OCI-LY7 (cell line): ENCODE measurements at regions not wholly inside any gene's neighbourhood (a gene's known extent, or its start where the extent isn't known, plus 50 kb on each side); places are given as distances from the start of the nearest gene placed in this dataset.

ENCODE experiments used
- BruUV-seq: library from RNA; stranded (reverse); fragments of 400-500 nt; replicated peaks from 2 replicates; lab custom pipeline; 2021; lab: Mats Ljungman, UMichigan
- CTCF ChIA-PET: fragments of 300-600 bp; sonication (Branson Sonifier 250); formaldehyde crosslinking; loops from one replicate; lab custom pipeline; 2022; ENCODE audit warnings: antibody characterized with exemption; ENCODE audit not compliant: unreplicated experiment; lab: Charles Lee
- POLR2A ChIA-PET: fragments of 300-600 bp; sonication (Branson Sonifier 250); formaldehyde crosslinking; loops from one replicate; lab custom pipeline; 2022; ENCODE audit warnings: antibody characterized with exemption; lab: Charles Lee
- DNase-seq: peaks from one replicate; pipeline ENCODE4 v3.0.0-alpha.2; 2015; ENCODE audit warnings: low spot score
- H2AFZ ChIP-seq: fragments of 200-600 bp; sonication (generic), shearing (Covaris generic); 2 replicates; pipeline ENCODE4 v1.6.1; 2014; ENCODE audit warnings: mild to moderate bottlenecking, antibody characterized with exemption, low read length, moderate library complexity
- H3K27ac ChIP-seq: fragments of 200-600 bp; sonication (generic); 2 replicates; pipeline ENCODE4 v1.5.1; 2014; ENCODE audit warnings: mixed run types, low read depth, mild to moderate bottlenecking, moderate library complexity, low read length, inconsistent platforms; ENCODE audit not compliant: poor library complexity, severe bottlenecking
- H3K36me3 ChIP-seq: fragments of 200-600 bp; sonication (generic); 2 replicates; pipeline ENCODE4 v1.6.1; 2014; ENCODE audit warnings: mild to moderate bottlenecking, antibody characterized with exemption, low read length, moderate library complexity, mixed read lengths; ENCODE audit not compliant: insufficient read depth
- H3K4me1 ChIP-seq: fragments of 200-600 bp; sonication (generic); 2 replicates; pipeline ENCODE4 v1.5.1; 2014; ENCODE audit warnings: mild to moderate bottlenecking, low read length; ENCODE audit not compliant: insufficient read depth, poor library complexity, severe bottlenecking
- H3K4me2 ChIP-seq: fragments of 200-600 bp; sonication (generic); 2 replicates; pipeline ENCODE4 v1.6.1; 2014; ENCODE audit warnings: mild to moderate bottlenecking, low read length
- H3K4me3 ChIP-seq: fragments of 200-600 bp; sonication (generic); 2 replicates; pipeline ENCODE4 v1.5.1; 2014; ENCODE audit warnings: mild to moderate bottlenecking, low read depth, low read length; ENCODE audit not compliant: poor library complexity, severe bottlenecking
- H3K79me2 ChIP-seq: fragments of 200-600 bp; sonication (generic); 2 replicates; pipeline ENCODE4 v1.6.1; 2016; ENCODE audit warnings: low read depth, mild to moderate bottlenecking, low read length, moderate library complexity, mixed read lengths; ENCODE audit not compliant: insufficient read depth
- H3K9me2 ChIP-seq: fragments of 200-600 bp; sonication (generic); 2 replicates; pipeline ENCODE4 v1.6.1; 2016; ENCODE audit warnings: mild to moderate bottlenecking, low read length, mixed read lengths; ENCODE audit not compliant: insufficient read depth
- H3K9me3 ChIP-seq: fragments of 200-600 bp; sonication (generic); 2 replicates; pipeline ENCODE4 v1.6.1; 2014; ENCODE audit warnings: mild to moderate bottlenecking, mixed run types, low read length, mixed read lengths
- H4K20me1 ChIP-seq: fragments of 200-600 bp; sonication (generic); 2 replicates; pipeline ENCODE4 v1.6.1; 2014; ENCODE audit warnings: mild to moderate bottlenecking, antibody characterized with exemption, low read length, moderate library complexity, mixed read lengths; ENCODE audit not compliant: insufficient read depth
- CTCF ChIP-seq: fragments of 200-600 bp; sonication (generic); conservative IDR thresholded peaks from 2 replicates; pipeline ENCODE4 v1.5.1; 2014; ENCODE audit warnings: mild to moderate bottlenecking, antibody characterized with exemption, low read length, moderate library complexity, mixed read lengths
- EZH2phosphoT487 ChIP-seq: fragments of 200-600 bp; sonication (generic); IDR thresholded peaks from 2 replicates; pipeline ENCODE4 v1.6.1; 2018; ENCODE audit warnings: low read depth, borderline replicate concordance, mild to moderate bottlenecking, mixed run types, antibody characterized with exemption, low read length, moderate library complexity, mixed read lengths
- intact Hi-C: fragments of 100-400 bp; cut with micrococcal nuclease; formaldehyde crosslinking; loops from one replicate; pipeline ENCODE4 v1.10.0; 2022; ENCODE audit not compliant: unreplicated experiment

GRCh38 chr15:68518046-68518445, 60.7 kb upstream of the CORO2B start:
- BruUV-seq = no TSS peak
- no peak overlapping the region for H2AFZ ChIP-seq
- H4K20me1 ChIP-seq = no peaks in the 10 kb centered on the region
- intact Hi-C loops = no loop called here
- no peaks in the 10 kb centered on the region for H3K9me2 ChIP-seq
- H3K4me3 ChIP-seq = no peak overlapping the region
- no peak for DNase-seq
- no peaks in the 10 kb centered on the region for H3K79me2 ChIP-seq
- H3K4me2 ChIP-seq = no peak overlapping the region
- H3K4me1 ChIP-seq = no peaks in the 10 kb centered on the region
- no peak for TF ChIP-seq CTCF
- no peak for TF ChIP-seq EZH2phosphoT487
- CTCF ChIA-PET = no interaction called here
- POLR2A ChIA-PET = no interaction called here
- peaks cover 10% of the 10 kb centered on the region; the same call in 1 of the 2 replicates for H3K9me3 ChIP-seq
- no peak overlapping the region for H3K27ac ChIP-seq
- no peaks in the 10 kb centered on the region for H3K36me3 ChIP-seq

- no peaks in the 10 kb centered on the region for H4K20me1 ChIP-seq
- CTCF ChIA-PET = no interaction called here
- no peak for DNase-seq
- H3K9me2 ChIP-seq = no peaks in the 10 kb centered on the region
- intact Hi-C loops = no loop called here
- no peak overlapping the region for H3K4me3 ChIP-seq
- no peak for TF ChIP-seq EZH2phosphoT487
- TF ChIP-seq CTCF = no peak
- H3K4me1 ChIP-seq = no peaks in the 10 kb centered on the region
- no peak overlapping the region for H3K27ac ChIP-seq
- no TSS peak for BruUV-seq
- no peaks in the 10 kb centered on the region for H3K79me2 ChIP-seq
- H3K4me2 ChIP-seq = no peak overlapping the region
- H3K36me3 ChIP-seq = no peaks in the 10 kb centered on the region
- no peak overlapping the region for H2AFZ ChIP-seq
- H3K9me3 ChIP-seq = 0 out of 2 replicates have a peak, but pooled peaks cover 2% of the 10 kb centered on the region
- POLR2A ChIA-PET = interaction anchor here (0.7 kb wide), 1 partner anchor 166 kb away, joined by 5 read pairs; no protein-coding TSS in a partner anchor
Observed at GRCh38 chr15:68518785-68519430, 59.9 kb upstream of the CORO2B start.

DNA sequence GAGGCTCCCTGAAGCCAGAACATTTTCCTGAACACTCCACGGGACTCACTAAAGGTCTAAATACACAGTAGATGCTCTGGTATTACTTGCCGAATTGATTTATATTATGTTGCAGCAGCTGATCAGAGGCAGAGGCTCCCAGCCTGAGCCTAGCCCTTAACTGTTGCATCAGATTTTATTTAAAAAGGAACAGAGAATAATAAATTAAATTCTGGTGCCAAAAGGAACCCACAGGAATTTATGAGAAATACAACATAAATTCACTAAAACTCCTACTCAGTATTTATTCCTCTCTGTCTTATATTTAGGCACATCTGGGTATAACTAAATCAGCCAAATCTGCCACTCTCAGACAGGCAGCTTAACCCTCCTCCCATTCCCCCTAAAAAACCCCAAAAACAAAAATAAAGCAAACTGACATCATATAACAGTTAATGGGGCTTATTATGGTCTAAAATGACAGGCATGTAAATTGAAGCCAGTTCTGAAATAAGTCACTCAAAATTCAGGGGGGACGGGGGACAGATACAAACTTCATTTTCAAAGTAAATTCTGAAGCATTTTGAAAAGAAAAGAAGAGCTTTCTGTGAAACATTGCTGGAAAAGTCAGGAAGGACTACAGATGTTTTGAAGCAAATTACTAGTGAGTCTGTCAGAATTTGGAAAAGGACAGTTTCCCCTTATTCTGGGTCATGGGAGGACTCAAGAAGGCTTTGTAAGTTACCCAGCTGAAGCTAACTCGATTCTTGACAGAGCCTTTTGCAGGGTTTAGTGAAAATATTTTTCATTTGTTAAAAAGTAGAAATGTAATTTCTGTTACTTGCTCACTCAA, 53.8 kb upstream of the CORO2B start:
- no peak overlapping the region for H3K4me2 ChIP-seq
- no peak for TF ChIP-seq EZH2phosphoT487
- TF ChIP-seq CTCF = no peak
- CTCF ChIA-PET = no interaction called here
- no peak overlapping the region for H2AFZ ChIP-seq
- POLR2A ChIA-PET = interaction anchor here (0.6 to 0.9 kb wide), 2 partner anchors 21 to 248 kb away, joined by 3 read pairs; no protein-coding TSS in a partner anchor
- no peak for DNase-seq
- intact Hi-C loops = no loop called here
- H4K20me1 ChIP-seq = no peaks in the 10 kb centered on the region
- no TSS peak for BruUV-seq
- H3K4me1 ChIP-seq = no peaks in the 10 kb centered on the region
- no peak overlapping the region for H3K4me3 ChIP-seq
- no peak overlapping the region for H3K27ac ChIP-seq
- H3K9me2 ChIP-seq = no peaks in the 10 kb centered on the region
- H3K36me3 ChIP-seq = no peaks in the 10 kb centered on the region
- H3K9me3 ChIP-seq = no peaks in the 10 kb centered on the region
- no peaks in the 10 kb centered on the region for H3K79me2 ChIP-seq
